ENCODE measurements at regions not wholly inside any gene's neighbourhood (a gene's known extent, or its start where the extent isn't known, plus 50 kb on each side); places are given as distances from the start of the nearest gene placed in this dataset.

GRCh38 chr20:16173044-16173443, 400.2 kb downstream of the KIF16B start:
- TF ChIP-seq EZH2phosphoT487 (IDR thresholded peaks at IDR 0.05; ENCODE audit: low read depth, severe bottlenecking, unreplicated experiment) (no peak), CTCF (IDR thresholded peaks at IDR 0.05; ENCODE audit: poor library complexity) (no peak), EZH2 (IDR thresholded peaks at IDR 0.05; ENCODE audit: borderline replicate concordance) (no peak)
